Activated naive CD8-positive, alpha-beta T cell treated with anti-CD3 and anti-CD28 coated beads, Interleukin-2, amount 50 U/mL, for 16 hours (primary cell): ENCODE measurements at regions not wholly inside any gene's neighbourhood (a gene's known extent, or its start where the extent isn't known, plus 50 kb on each side); places are given as distances from the start of the nearest gene placed in this dataset.

Source experiments
- DNase-seq: peaks from one replicate; pipeline ENCODE4 v3.0.0-alpha.2; 2020; ENCODE audit warnings: low read depth, low spot score

GRCh38 chr7:20932785-20933527 lies 146.3 kb upstream of the SP8 start:
- DNase-seq, result no peak

- DNase-seq, result no peak
Observed at GRCh38 chr7:20945451-20945850, 158.8 kb upstream of the SP8 start.

- DNase-seq, result no peak
Observed at GRCh38 chr7:20952916-20953315, 166.2 kb upstream of the SP8 start.

GRCh38 chr7:20954711-20955619 lies 168.3 kb upstream of the SP8 start:
- no peak for DNase-seq

GRCh38 chr7:20958572-20958971 lies 171.9 kb upstream of the SP8 start:
- no peak for DNase-seq

- no peak for DNase-seq
Observed at GRCh38 chr7:20959281-20959680, 172.6 kb upstream of the SP8 start.

- DNase-seq, result no peak
Observed at GRCh38 chr7:20963556-20964280, 177.0 kb upstream of the SP8 start.

- no peak for DNase-seq
Observed at GRCh38 chr7:20964281-20964918, 177.7 kb upstream of the SP8 start.

GRCh38 chr7:20971219-20971618 lies 184.5 kb upstream of the SP8 start:
- no peak for DNase-seq

- no peak for DNase-seq
Observed at GRCh38 chr7:20980232-20980631, 193.5 kb upstream of the SP8 start.

GRCh38 chr7:20980668-20981264 lies 194.1 kb upstream of the SP8 start:
- no peak for DNase-seq

GRCh38 chr7:20988340-20988739 lies 201.7 kb upstream of the SP8 start:
- DNase-seq, result no peak

GRCh38 chr7:20991544-20991943 lies 204.9 kb upstream of the SP8 start:
- no peak for DNase-seq

- no peak for DNase-seq
Observed at GRCh38 chr7:20993693-20994092, 207.0 kb upstream of the SP8 start.

GRCh38 chr7:20998309-20998708 lies 211.6 kb upstream of the SP8 start:
- no peak for DNase-seq

- no peak for DNase-seq
Observed at GRCh38 chr7:21011153-21011552, 224.5 kb upstream of the SP8 start.

GRCh38 chr7:21013765-21014539 lies 227.3 kb upstream of the SP8 start:
- no peak for DNase-seq

GRCh38 chr7:21020667-21021066 lies 234.0 kb upstream of the SP8 start:
- DNase-seq, result no peak

- no peak for DNase-seq
Observed at GRCh38 chr7:21023841-21024484, 237.3 kb upstream of the SP8 start.

GRCh38 chr7:21024485-21024867 lies 237.8 kb upstream of the SP8 start:
- DNase-seq, result no peak
